Endothelial cell (in vitro differentiated cells): ENCODE measurements at regions not wholly inside any gene's neighbourhood (a gene's known extent, or its start where the extent isn't known, plus 50 kb on each side); places are given as distances from the start of the nearest gene placed in this dataset.

Experiments used
- DNase-seq: peaks from one replicate; pipeline ENCODE4 v3.0.0; 2021; ENCODE audit warnings: low spot score
- H3K27ac Mint-ChIP-seq: one replicate; pipeline ENCODE4 v1.8.0; 2021; ENCODE audit warnings: mixed read lengths, inconsistent platforms; ENCODE audit not compliant: unreplicated experiment
- H3K27me3 Mint-ChIP-seq: one replicate; pipeline ENCODE4 v1.8.0; 2021; ENCODE audit warnings: mild to moderate bottlenecking, moderate library complexity, mixed read lengths, inconsistent platforms; ENCODE audit not compliant: unreplicated experiment
- H3K36me3 Mint-ChIP-seq: one replicate; pipeline ENCODE4 v1.8.0; 2021; ENCODE audit warnings: mild to moderate bottlenecking, low read depth, mixed read lengths, inconsistent platforms; ENCODE audit not compliant: unreplicated experiment
- H3K4me1 Mint-ChIP-seq: one replicate; pipeline ENCODE4 v1.8.0; 2021; ENCODE audit warnings: mild to moderate bottlenecking, mixed read lengths, inconsistent platforms; ENCODE audit not compliant: unreplicated experiment
- H3K4me3 Mint-ChIP-seq: one replicate; pipeline ENCODE4 v1.8.0; 2021; ENCODE audit warnings: mild to moderate bottlenecking, mixed read lengths, inconsistent platforms; ENCODE audit not compliant: unreplicated experiment
- H3K9me3 Mint-ChIP-seq: one replicate; pipeline ENCODE4 v1.8.0; 2021; ENCODE audit warnings: mixed read lengths, inconsistent platforms; ENCODE audit not compliant: unreplicated experiment
- CTCF ChIP-seq: fragments of 200-600 bp; sonication (generic); IDR thresholded peaks from one replicate; pipeline ENCODE4 v1.5.0; 2021; ENCODE audit warnings: antibody characterized with exemption; ENCODE audit not compliant: unreplicated experiment

GRCh38 chr5:3059488-3059887 is 308.0 kb upstream of the IRX2 start:
- Mint-ChIP-seq H3K9me3 (peaks cover 4% of the 10 kb centered on the region), H3K27me3 (peaks cover 5% of the 10 kb centered on the region), H3K4me3 (peak overlapping the region; percentile 51), H3K36me3 (no peaks in the 10 kb centered on the region), H3K27ac (no peak overlapping the region), H3K4me1 (no peaks in the 10 kb centered on the region)
- no peak for DNase-seq
- TF ChIP-seq CTCF: no peak

GRCh38 chr5:3058942-3059341 is 307.5 kb upstream of the IRX2 start:
- Mint-ChIP-seq H3K9me3 (peaks cover 4% of the 10 kb centered on the region), H3K4me3 (no peak overlapping the region), H3K27me3 (peaks cover 5% of the 10 kb centered on the region), H3K27ac (no peak overlapping the region), H3K4me1 (no peaks in the 10 kb centered on the region), H3K36me3 (no peaks in the 10 kb centered on the region)
- no peak for DNase-seq
- TF ChIP-seq CTCF: no peak

DNA sequence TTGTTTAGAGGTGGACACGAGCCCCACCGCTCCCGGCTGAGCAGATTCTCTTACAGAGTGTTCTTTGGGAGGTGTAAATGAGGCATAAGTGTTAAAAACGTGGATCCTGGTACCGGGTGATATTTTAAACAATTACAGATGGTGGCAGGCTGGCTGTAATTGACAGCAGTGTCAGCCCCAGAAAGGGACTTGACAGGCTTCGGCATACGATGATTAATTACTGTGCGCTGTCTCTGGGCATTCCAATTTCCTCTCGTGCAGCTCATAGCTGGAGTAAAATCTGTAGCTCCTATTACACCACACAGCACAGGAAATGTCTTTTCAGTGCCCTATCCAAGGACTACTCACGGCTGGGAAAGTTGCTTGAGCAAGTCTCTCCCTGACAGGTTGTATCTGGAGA is 305.4 kb upstream of the IRX2 start:
- peaks cover 4% of the 10 kb centered on the region for H3K9me3 Mint-ChIP-seq
- TF ChIP-seq CTCF: no peak
- H3K36me3 Mint-ChIP-seq: peaks cover under 1% of the 10 kb centered on the region
- peaks cover 3% of the 10 kb centered on the region for H3K27me3 Mint-ChIP-seq
- no peak overlapping the region for H3K27ac Mint-ChIP-seq
- no peaks in the 10 kb centered on the region for H3K4me1 Mint-ChIP-seq
- no peak for DNase-seq
- H3K4me3 Mint-ChIP-seq: no peak overlapping the region

- DNase-seq: no peak
- Mint-ChIP-seq H3K36me3 (peaks cover 3% of the 10 kb centered on the region), H3K4me1 (no peaks in the 10 kb centered on the region), H3K27me3 (peaks cover 4% of the 10 kb centered on the region), H3K9me3 (peaks cover 4% of the 10 kb centered on the region), H3K27ac (no peak overlapping the region), H3K4me3 (no peak overlapping the region)
- TF ChIP-seq CTCF: no peak
Observed at GRCh38 chr5:3051400-3051799, 299.9 kb upstream of the IRX2 start.

DNA sequence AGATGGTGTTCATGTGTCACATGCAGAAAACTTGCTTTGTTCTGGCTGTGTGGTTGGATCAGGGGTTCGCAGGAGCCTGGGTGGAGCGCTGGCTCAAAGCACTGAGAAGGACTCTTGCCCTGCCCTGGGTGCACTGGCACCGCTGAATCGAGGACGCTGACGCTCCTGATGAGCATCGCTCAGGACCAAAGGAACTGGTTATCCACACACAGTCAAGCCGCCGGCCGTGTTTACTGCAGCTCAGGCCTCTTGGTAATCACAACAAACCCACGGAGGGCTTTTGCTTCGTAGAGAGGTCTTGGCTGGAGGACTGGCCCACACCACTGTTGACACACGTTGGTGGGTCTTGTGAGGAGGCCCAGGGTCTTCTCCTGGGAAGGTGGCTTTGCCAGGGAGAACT is 299.4 kb upstream of the IRX2 start:
- peaks cover 3% of the 10 kb centered on the region for H3K36me3 Mint-ChIP-seq
- no peak for DNase-seq
- no peak for TF ChIP-seq CTCF
- no peak overlapping the region for H3K27ac Mint-ChIP-seq
- no peak overlapping the region for H3K4me3 Mint-ChIP-seq
- peaks cover 4% of the 10 kb centered on the region for H3K9me3 Mint-ChIP-seq
- no peaks in the 10 kb centered on the region for H3K4me1 Mint-ChIP-seq
- peaks cover 4% of the 10 kb centered on the region for H3K27me3 Mint-ChIP-seq
